ENCODE measurements at regions not wholly inside any gene's neighbourhood (a gene's known extent, or its start where the extent isn't known, plus 50 kb on each side); places are given as distances from the start of the nearest gene placed in this dataset.
"Not testable (repeated sequence)": the region's sequence is repeated elsewhere in the genome, so short reads cannot be mapped to it uniquely, and the experiment has no call there.

- H3K9me3 Mint-ChIP-seq (ENCODE audit: low read depth); DNase-seq; POLR2A ChIA-PET; intact Hi-C loops (cut with DNase I, micrococcal nuclease); CTCF ChIA-PET; H3K27me3 Mint-ChIP-seq; H3K4me3 Mint-ChIP-seq; H3K4me1 Mint-ChIP-seq; H3K27ac Mint-ChIP-seq; ATAC-seq: not testable (repeated sequence)
- H3K36me3 Mint-ChIP-seq (ENCODE audit: low read depth) = peaks cover 14% of the 10 kb centered on the region
Observed at GRCh38 chr16:29203933-29204805, 202.3 kb downstream of the NPIPB11 start.

- ATAC-seq; H3K27me3 Mint-ChIP-seq; H3K27ac Mint-ChIP-seq; CTCF ChIA-PET; intact Hi-C loops (cut with DNase I, micrococcal nuclease); POLR2A ChIA-PET; DNase-seq; H3K4me3 Mint-ChIP-seq; H3K9me3 Mint-ChIP-seq (ENCODE audit: low read depth); H3K4me1 Mint-ChIP-seq: not testable (repeated sequence)
- H3K36me3 Mint-ChIP-seq (ENCODE audit: low read depth) = peaks cover 14% of the 10 kb centered on the region
Observed at GRCh38 chr16:29203046-29203932, 203.2 kb downstream of the NPIPB11 start.

GRCh38 chr16:29202642-29203041, 203.9 kb downstream of the NPIPB11 start:
- H3K4me1 Mint-ChIP-seq; ATAC-seq; CTCF ChIA-PET; H3K4me3 Mint-ChIP-seq; DNase-seq; intact Hi-C loops (cut with DNase I, micrococcal nuclease); H3K27me3 Mint-ChIP-seq; POLR2A ChIA-PET; H3K9me3 Mint-ChIP-seq (ENCODE audit: low read depth); H3K27ac Mint-ChIP-seq: not testable (repeated sequence)
- H3K36me3 Mint-ChIP-seq (ENCODE audit: low read depth) = peaks cover 14% of the 10 kb centered on the region

- H3K27ac Mint-ChIP-seq; DNase-seq; H3K27me3 Mint-ChIP-seq; CTCF ChIA-PET; H3K4me3 Mint-ChIP-seq; intact Hi-C loops (cut with DNase I, micrococcal nuclease); H3K4me1 Mint-ChIP-seq; H3K9me3 Mint-ChIP-seq (ENCODE audit: low read depth); POLR2A ChIA-PET; ATAC-seq: not testable (repeated sequence)
- H3K36me3 Mint-ChIP-seq (ENCODE audit: low read depth) = peaks cover 14% of the 10 kb centered on the region
Observed at GRCh38 chr16:29202025-29202632, 204.4 kb downstream of the NPIPB11 start.

- intact Hi-C loops (cut with DNase I, micrococcal nuclease); DNase-seq; H3K4me1 Mint-ChIP-seq; H3K27me3 Mint-ChIP-seq; H3K27ac Mint-ChIP-seq; POLR2A ChIA-PET; CTCF ChIA-PET; H3K36me3 Mint-ChIP-seq (ENCODE audit: low read depth); H3K9me3 Mint-ChIP-seq (ENCODE audit: low read depth); ATAC-seq; H3K4me3 Mint-ChIP-seq: not testable (repeated sequence)
Observed at GRCh38 chr16:29201296-29202024, 205.1 kb downstream of the NPIPB11 start.

- CTCF ChIA-PET, ATAC-seq: not testable (repeated sequence)
Observed at GRCh38 chr16:29200681-29201080, 205.8 kb downstream of the NPIPB11 start.

GRCh38 chr16:29200135-29200601, 206.3 kb downstream of the NPIPB11 start:
- intact Hi-C loops (cut with DNase I, micrococcal nuclease); H3K9me3 Mint-ChIP-seq (ENCODE audit: low read depth); H3K4me3 Mint-ChIP-seq; POLR2A ChIA-PET; H3K27me3 Mint-ChIP-seq; DNase-seq; ATAC-seq; H3K27ac Mint-ChIP-seq; H3K36me3 Mint-ChIP-seq (ENCODE audit: low read depth); H3K4me1 Mint-ChIP-seq; CTCF ChIA-PET: not testable (repeated sequence)

More at GRCh38 chr16:29200681-29201080, 205.8 kb downstream of the NPIPB11 start:
- H3K4me1 Mint-ChIP-seq; H3K9me3 Mint-ChIP-seq (ENCODE audit: low read depth); POLR2A ChIA-PET; H3K4me3 Mint-ChIP-seq; DNase-seq; H3K27me3 Mint-ChIP-seq; H3K36me3 Mint-ChIP-seq (ENCODE audit: low read depth); H3K27ac Mint-ChIP-seq; intact Hi-C loops (cut with DNase I, micrococcal nuclease): not testable (repeated sequence)

- H3K36me3 Mint-ChIP-seq (ENCODE audit: low read depth); H3K27ac Mint-ChIP-seq; H3K4me1 Mint-ChIP-seq; H3K4me3 Mint-ChIP-seq; ATAC-seq; H3K9me3 Mint-ChIP-seq (ENCODE audit: low read depth); CTCF ChIA-PET; H3K27me3 Mint-ChIP-seq; DNase-seq; intact Hi-C loops (cut with DNase I, micrococcal nuclease); POLR2A ChIA-PET: not testable (repeated sequence)
Observed at GRCh38 chr16:29199626-29200025, 206.9 kb downstream of the NPIPB11 start.

GRCh38 chr16:29198731-29199521, 207.6 kb downstream of the NPIPB11 start:
- DNase-seq = no peak
- no peaks in the 10 kb centered on the region for H3K27me3 Mint-ChIP-seq
- H3K9me3 Mint-ChIP-seq (ENCODE audit: low read depth) = no peaks in the 10 kb centered on the region
- peaks cover 2% of the 10 kb centered on the region for H3K36me3 Mint-ChIP-seq (ENCODE audit: low read depth)
- H3K4me3 Mint-ChIP-seq = no peak overlapping the region
- H3K4me1 Mint-ChIP-seq = no peaks in the 10 kb centered on the region
- no peak overlapping the region for H3K27ac Mint-ChIP-seq
- intact Hi-C loops (cut with DNase I, micrococcal nuclease) = no loop called here
- POLR2A ChIA-PET = no interaction called here
- CTCF ChIA-PET = no interaction called here
- ATAC-seq = no peak

GRCh38 chr16:29198231-29198630, 208.3 kb downstream of the NPIPB11 start:
- ChIA-PET CTCF (no interaction called here), POLR2A (no interaction called here)
- Mint-ChIP-seq H3K4me1 (no peaks in the 10 kb centered on the region), H3K9me3 (ENCODE audit: low read depth) (no peaks in the 10 kb centered on the region), H3K27me3 (no peaks in the 10 kb centered on the region), H3K4me3 (no peak overlapping the region), H3K36me3 (ENCODE audit: low read depth) (peaks cover 2% of the 10 kb centered on the region), H3K27ac (no peak overlapping the region)
- intact Hi-C loops (cut with DNase I, micrococcal nuclease) = no loop called here
- DNase-seq (no peak), ATAC-seq (no peak)

All from activated CD4-positive, alpha-beta T cell treated with anti-CD3 and anti-CD28 coated beads for 36 hours (primary cell).